ENCODE measurements at regions not wholly inside any gene's neighbourhood (a gene's known extent, or its start where the extent isn't known, plus 50 kb on each side); places are given as distances from the start of the nearest gene placed in this dataset.

DNA sequence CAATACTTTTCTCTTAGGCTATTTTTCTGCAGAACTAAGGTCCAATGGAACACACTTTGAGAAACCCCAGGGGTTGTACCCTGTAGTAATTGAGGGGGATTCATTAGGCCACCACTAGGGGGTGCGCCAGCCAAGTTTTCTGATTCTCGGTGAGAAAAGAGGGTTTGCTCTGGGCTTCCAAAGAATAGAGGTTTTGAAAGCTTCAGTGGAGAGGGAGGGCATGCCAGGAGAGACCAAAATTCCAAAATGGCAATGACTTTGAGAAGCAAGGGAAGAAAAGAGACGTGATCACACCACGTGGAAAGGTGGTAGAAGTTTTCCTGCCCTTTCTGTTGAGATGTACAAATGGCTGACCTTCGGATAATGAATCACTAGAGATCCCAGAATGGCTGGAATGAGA, 323.3 kb downstream of the RPS6KC1 start:
- peak; percentile 56 to 76 for DNase-seq (ENCODE audit: low read depth in 2 of 2)

DNA sequence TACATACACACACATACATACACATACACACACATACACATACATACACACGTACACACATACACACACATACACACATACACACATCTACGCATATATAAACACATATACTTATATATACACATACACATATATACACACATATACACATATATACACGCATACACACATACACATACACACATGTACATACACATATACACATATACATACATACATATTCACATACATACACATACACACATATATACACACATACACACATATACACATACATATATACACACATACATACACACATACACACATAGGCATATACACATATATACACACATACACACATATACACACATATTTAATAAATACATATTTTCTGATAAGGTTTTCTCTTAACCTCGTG, 324.0 kb downstream of the RPS6KC1 start:
- no peak for DNase-seq (ENCODE audit: low read depth in 2 of 2)

DNA sequence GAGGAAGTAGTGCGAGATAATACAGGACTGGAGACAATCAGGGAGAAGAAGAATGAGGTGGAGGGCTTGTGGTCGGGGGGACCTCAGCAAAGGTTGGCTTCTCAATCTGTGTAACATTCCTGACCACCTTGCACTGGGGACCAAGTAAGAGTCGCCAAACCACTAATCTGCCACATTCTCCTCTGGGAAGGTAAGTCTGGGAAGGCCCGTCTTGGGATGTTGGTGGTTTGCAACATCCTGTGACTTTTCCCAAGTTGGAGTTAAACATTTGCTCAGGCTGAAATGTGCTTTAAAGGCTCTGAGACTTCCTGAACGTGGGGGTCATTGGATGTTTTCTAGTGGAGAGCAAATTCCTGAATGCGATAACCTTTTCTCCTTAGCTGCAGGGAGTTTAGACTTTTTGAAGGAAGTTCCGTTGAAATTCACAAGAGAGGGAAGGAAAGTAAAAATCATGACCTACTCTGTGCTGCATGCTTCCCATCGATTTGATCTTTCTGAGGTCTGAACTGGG, 325.9 kb downstream of the RPS6KC1 start:
- no peak for DNase-seq (ENCODE audit: low read depth in 2 of 2)

DNA sequence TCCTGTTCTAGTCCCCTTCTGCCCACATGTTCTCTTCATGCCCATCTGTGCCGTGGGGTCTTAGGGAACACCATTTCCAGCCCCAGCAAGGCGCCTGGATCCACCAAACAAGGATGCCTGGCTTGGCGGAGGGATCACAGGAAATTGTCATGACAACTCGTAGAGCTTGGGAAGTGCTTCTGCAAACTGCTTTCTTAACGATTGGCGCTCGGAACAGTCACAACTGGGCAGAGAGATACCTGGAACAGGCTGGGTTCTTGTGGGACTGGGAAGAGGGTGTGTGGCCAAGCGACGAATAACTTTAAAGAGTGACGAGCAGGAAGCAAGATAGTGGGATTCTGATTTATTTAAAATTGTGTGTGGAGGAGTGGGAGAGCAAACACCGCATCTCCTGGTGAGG, 329.8 kb downstream of the RPS6KC1 start:
- DNase-seq (ENCODE audit: low read depth in 2 of 2): no peak

DNA sequence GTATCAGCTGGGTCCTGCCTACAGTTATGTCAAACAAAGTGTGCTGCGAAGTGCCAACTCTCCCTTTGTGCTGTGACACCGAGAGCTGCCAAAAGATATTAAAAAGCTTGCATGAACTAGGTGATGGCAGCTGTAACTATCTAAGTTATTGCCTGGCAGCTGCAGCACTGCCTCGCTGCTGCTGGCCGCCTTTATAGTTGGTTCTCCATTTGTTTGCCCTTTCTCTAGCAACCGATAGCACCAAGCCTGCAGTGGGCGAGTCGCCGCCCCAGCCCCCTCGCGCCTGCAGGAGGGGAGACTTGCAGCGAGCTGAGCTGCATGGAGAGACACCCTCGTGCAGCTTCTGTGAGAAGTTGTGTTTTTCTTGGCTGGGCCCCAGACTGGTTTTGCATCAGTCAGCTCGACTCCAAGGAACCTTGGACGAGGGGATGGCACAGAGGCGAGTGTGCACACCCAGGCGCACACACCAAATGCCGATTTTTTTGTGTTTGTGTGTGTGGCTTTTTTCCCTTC, 330.6 kb downstream of the RPS6KC1 start:
- no peak for DNase-seq (ENCODE audit: low read depth in 2 of 2)

DNA sequence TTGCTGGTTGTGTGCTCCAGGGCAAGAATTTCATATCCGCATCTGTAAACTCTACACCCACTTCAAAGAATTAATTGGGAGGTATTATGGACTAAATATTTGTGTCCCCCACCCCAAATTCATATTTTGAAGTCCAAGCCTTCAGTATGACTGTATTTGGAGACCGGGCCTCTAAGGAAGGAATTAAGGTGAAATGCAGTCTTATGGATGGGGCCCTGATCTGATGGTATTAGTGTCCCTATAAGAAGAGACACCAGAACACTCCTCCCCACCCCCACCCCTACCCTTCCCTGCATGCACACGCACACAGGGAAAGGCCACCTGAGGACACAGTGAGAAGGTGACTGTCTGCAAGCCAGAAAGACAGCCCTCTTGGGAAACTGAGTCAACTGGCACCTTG, 332.4 kb downstream of the RPS6KC1 start:
- DNase-seq (ENCODE audit: low read depth in 2 of 2): no peak

DNA sequence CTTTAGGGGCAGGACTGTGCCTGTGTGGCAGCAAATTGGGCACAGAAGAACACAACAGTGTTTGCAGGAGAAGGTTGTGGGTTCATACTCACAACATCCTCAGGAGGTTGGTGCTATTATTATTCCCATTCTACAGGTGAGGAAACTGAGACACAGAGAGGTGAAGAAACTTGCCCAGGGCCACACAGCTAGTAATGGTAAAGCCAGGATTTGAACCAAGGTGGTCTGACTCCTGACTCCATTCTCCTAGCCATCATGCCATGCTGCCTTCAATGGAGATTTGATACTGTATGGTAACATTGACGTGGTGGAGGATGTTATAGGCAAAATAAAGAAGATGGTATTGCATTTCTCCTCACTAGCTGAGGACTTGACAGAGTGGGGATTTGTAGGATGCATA, 334.2 kb downstream of the RPS6KC1 start:
- DNase-seq (ENCODE audit: low read depth in 2 of 2): no peak

DNA sequence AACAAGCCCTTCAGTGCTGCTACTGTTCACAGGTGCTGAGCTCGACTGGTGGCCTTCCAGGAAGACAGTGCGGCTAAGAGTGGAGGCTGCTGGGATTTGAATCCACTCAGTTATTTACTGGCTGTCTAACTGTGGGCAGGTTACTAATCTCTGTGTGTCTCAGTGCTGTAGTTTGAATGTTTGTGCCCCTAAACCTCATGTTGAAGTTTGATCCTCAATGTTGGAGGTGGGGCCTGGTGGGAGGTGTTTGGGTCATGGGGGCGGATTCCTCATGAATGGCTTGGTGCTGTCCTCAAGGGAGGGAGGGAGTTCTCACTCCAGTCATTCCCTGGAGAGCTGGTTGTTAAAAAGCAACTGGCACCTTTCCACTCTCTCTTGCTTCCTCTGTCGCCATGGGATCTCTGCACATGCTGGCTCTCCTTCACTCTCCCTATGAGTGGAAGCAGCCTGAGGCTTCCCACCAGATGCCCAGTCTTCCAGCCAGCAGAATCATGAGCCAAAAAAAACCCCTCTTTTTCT, 334.8 kb downstream of the RPS6KC1 start:
- DNase-seq (ENCODE audit: low read depth in 2 of 2): no peak

DNA sequence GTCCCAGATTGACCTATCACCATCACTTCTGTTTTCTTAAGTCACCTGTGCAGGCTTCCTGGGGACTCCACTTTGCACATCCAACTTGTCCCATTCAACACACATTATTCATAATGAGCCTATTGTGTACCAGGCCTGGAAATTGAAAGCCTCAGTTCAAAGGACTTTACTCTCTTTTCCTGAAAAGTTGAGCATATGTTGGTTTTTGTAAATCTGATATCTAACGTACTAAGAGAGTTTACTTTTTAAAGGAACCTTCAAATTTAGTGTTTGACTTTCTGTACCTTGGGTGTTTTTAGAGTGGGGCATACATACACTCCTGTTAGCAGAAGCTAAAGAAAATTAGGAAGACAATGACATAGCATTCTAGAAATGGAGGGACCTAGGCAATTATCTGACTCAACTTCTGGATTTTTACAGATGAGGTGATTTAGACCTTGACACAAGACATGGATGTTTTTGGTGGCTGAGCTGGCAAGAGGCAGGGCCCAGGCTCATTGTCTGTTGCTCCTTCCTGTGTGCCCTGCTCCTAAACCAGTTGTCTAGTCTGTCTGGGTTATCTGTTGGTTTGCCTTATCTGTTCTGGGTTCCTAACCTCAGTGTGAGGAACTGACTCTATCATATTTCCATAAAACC, 336.5 kb downstream of the RPS6KC1 start:
- no peak for DNase-seq (ENCODE audit: low read depth in 2 of 2)

DNA sequence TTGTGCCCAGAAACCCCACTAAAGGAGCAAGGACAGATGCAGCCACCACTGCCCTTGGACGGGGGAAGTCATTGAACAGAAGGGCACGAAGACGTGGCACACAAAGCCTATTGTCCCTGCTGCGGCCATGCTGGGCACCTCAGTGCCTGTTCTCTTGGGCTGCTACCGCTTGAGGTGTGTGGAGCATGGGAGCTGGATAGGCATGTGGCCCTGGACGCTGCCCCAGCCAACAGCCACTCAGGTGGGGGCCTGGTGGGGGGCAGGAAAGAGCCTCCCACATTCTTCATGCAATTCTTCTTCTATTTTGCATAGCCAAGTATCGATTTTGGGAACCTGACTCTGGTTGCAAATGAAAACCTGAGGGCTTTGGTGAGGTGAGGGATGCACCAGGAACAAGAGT, 337.2 kb downstream of the RPS6KC1 start:
- no peak for DNase-seq (ENCODE audit: low read depth in 2 of 2)

DNA sequence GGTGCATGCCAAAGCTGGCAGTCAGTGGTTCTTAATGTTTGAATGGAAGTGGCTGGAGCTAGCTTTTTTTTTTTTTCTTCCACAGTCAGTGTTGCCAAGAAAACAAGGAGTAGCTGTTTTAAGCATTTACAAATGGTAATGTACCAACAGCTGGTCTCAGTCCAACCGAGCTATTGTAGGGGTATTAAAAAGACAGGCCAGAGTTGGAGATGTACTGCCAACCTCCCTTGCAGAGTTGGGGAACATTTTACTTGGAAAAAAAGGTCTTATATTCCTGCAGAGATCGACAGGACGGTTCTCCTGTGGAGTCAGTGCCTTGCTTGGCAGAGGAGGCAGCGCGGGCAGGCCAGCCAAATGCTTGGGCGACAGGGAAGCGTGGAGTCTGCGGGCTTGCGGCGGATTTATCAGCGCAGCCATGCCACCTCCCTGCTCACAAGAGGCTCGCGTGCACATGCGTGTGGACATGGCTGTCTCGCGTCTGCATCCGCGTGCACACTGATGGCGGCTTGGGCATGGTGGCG, 338.1 kb downstream of the RPS6KC1 start:
- DNase-seq (ENCODE audit: low read depth in 2 of 2): no peak

DNA sequence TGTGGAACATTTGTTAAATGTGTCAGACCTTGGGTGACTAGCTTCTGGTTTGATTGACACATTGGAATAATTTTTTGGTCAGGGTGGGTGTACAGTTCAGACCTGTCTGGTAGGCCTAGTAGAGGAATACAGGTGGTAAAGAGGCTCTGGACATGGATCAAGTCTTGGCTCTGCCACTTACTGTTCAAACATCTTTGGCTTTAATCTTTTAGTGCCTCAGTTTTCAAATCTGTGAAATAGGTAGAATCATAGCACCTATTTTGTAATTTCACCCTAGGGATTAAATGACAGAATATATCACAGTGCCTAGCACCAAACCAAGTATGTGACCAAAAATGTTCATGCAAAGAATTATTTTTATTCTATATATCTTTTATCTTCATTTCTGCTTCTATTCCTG, 340.4 kb downstream of the RPS6KC1 start:
- no peak for DNase-seq (ENCODE audit: low read depth in 2 of 2)

DNA sequence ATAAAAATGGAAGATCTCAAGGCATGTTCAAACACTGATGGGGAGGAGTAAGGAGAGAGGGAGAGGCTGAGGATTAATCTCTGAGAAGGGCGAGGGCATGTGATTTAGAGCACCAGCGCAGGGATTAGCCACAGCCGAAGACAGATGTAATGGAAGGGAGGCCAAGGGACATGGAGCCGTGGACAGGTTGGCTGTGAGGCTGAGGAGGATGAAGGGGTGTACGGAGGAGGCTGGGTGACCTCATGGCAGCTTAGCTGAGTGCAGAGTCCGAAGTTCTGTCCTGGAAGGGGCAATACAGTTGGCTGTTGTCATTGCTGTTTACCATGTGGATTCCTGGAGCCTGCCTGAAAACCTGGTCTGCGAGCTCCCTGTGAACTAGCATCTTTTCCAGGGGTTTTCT, 342.8 kb downstream of the RPS6KC1 start:
- no peak for DNase-seq (ENCODE audit: low read depth in 2 of 2)

DNA sequence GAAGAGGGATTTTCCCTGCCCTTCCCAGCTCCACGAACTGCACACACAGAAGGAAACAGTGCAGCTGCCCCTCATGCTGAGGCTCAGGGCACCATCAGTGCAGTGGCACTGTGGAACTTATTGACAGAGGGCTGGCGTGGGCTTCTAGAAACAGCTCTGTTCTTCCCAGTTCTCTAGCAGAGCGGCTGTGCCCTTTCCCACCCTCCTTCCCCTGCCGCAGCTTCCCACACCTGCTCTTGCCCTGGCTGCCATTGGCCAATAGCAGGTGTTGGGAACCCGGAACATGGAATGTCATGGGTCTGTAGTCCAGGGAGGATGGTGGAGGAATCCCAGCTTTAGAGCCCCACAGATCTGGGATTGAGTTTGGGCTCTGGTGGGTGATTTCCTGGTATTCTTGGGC, 343.8 kb downstream of the RPS6KC1 start:
- no peak for DNase-seq (ENCODE audit: low read depth in 2 of 2)

DNA sequence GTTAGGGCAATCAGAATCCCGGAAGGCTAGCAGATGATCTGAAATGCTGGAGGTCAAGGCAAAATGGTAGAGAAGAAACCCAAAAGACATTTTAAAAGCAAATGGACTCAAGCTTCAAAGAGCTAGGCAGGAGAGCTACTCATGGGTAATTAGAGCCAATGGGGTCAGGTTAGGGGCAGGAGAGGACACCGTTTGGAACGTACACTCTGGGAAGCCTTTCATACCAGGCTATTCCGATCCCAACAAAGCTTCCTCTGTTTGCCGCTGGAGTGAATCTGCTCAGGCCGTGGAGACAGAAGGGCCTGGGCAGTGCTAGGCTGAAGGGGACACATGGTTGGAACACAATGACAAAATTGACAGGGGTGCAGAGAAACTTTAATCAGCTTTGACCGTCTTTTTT, 346.6 kb downstream of the RPS6KC1 start:
- DNase-seq (ENCODE audit: low read depth in 2 of 2): no peak

DNA sequence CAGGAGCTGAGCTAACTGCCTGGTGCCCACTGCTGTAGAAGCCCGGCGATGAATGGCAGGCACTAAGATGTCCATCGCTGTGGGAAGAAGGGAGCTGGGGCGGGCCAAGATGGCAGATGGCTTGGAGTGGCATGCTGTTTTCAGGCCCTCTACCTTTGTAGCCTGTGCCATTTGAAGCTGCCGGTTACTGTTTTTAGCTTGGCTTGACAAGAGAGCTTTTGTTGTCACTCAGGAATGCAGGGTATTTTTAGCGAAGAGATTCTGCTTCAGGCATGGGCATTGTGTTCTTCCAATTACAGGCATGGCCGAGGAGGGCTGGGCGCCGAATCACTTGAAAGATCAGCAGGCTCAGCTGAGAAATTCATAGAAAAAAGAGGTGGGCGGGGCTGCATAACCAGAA, 348.7 kb downstream of the RPS6KC1 start:
- DNase-seq (ENCODE audit: low read depth in 2 of 2): no peak

DNA sequence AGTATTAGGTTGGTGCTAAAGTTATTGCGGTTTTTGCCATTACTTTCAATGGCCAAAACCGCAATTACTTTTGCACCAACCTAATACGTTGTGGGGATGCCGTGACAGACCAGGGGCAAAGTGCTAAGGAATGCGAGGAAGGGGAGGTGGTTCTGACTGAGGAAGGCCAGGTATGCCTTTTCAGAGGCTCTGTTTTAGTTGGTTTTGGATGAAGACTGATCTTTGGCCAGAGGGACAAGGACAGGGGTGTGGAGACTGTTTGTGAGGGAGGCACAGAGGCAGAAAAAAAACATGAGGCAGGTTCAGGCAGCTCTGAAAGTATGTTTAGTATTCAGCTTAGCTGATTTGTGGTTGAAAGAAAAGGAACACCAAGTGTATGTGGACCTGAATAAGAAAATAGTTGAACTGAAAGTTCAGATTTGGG, 358.2 kb downstream of the RPS6KC1 start:
- DNase-seq (ENCODE audit: low read depth in 2 of 2): no peak

DNA sequence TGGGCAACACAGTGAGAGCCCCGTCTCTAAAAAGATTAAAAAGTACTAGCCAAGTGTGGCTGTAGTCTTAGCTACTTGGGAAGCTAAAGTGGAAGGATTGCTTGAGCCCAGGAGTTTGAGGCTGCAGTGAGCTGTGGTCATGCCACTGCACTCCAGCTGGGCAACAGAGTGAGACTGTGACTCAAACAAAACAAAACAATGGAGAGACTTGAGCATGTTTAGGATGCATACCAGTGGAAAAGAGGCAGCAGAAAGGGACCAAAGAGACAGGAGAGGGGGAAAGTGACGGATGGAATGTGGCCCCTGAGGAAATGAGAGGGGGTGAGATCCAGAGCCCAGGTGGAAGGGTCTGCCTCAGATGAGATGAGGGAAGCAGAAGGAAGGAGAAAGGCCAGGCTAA, 358.9 kb downstream of the RPS6KC1 start:
- DNase-seq (ENCODE audit: low read depth in 2 of 2): no peak

DNA sequence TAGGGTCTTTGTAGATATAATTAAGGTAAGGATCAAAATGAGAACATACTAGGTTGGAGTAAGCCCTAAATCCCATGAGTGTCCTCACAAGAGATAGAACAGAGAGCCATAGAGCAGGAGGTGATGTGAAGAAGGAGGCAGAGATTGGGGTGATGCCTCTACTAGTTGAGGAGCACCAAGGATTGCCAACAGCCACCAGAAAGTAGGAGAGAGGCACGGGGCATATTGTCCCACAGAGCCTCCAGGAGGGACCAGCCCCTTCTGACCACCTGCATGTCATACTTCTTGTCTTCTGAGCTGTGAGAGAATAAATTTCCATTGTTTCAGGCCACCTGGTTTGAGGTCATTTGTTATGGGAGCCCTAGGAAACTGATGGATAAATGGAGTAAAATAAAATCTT, 363.3 kb downstream of the RPS6KC1 start:
- no peak for DNase-seq (ENCODE audit: low read depth in 2 of 2)

DNA sequence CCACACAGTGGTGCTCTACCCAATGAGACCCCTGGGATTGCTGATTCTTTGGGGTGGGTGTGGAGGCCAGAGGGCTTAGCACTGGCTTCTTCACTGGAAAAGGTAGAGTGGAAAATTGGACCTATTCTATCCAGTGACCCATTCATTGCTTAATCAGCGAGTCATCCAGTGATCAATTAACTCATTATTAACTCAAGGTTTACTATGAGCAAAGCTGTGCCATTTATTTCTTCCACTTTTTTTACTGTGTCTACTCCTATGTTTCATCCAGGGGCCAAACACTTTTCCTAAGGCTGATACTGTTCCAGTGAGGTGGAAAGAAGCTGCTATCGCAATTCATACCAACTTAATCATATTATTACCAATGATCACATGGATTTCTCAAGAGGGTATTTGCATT, 363.9 kb downstream of the RPS6KC1 start:
- DNase-seq (ENCODE audit: low read depth in 2 of 2): no peak

DNA sequence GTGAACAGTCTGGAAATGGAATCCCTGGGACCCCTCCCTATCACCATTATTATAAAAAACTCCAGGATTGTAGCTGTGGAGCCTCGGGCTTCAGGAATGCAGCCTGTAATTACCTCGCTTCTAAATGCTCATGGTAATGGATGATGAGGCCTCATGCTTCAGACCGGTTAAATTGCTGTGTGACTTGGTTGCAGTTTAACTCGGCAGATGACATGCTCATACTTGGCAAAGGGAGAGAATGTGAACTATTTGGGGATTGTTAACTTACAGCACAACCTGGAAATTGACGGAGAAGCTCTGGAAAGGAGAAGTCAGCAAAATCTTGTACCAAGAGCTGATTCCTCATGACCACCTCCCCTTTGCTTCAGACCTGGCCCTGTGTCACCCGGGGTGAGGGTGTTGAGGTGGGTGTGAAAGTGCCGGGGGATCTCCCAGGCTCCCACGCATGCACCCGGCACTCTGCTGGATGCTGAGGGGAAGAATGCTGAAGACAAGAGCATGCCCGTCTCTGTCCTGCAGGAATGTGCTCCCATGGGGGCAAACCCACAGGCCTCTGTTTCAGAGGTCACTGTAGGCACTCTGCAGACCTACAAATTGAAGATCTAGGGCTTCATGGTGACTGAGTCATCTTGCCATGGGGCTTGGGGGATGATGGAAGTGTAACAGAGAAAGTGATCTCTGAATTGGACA, 364.8 kb downstream of the RPS6KC1 start:
- no peak for DNase-seq (ENCODE audit: low read depth in 2 of 2)

DNA sequence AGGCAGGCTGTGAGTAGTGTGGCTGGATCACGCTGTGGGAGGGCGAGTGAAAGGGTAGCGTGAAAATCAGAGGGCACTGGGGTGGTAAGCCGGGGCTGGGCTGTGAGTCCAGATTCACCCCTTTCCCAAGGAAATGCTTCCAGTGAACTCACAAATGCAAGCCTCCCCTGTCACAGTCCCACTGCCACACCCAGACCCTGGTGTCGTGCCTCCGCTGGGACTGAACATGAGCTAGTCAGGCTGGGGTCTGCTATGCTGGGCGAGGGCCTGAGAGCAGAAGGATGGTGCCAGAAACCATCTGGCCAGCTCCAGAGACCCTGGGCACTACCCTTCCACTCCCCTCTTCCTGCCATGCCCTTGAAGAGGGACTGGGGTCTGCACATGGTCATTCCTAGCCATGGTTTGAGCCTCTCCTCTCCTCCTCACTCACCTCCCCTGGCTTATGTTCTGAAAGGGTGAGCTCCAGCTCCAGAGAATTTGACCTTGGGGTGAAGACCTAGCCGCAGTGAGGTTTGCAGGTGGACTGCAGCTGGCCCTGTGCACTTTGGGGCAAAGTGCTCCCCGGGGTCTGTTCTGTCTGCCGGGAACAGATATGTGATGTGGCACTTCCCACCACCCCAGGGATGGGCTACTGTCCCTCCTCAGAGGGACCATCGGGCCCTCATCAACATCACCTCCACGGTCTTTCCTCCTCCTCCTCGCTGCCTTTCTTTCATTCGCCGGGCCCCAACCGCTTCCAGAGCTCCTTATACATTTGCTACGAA, 365.6 kb downstream of the RPS6KC1 start:
- no peak for DNase-seq (ENCODE audit: low read depth in 2 of 2)
